ENCODE measurements at regions not wholly inside any gene's neighbourhood (a gene's known extent, or its start where the extent isn't known, plus 50 kb on each side); places are given as distances from the start of the nearest gene placed in this dataset.

- no peak for DNase-seq (ENCODE audit: low read depth in 2 of 3, low spot score in 2 of 3)
Observed at GRCh38 chr12:97267594-97268202, 194.9 kb upstream of the RMST start.

- no peak for DNase-seq (ENCODE audit: low read depth in 2 of 3, low spot score in 2 of 3)
Observed at GRCh38 chr12:97272471-97272870, 190.1 kb upstream of the RMST start.

GRCh38 chr12:97274386-97274785 lies 188.2 kb upstream of the RMST start:
- no peak for DNase-seq (ENCODE audit: low read depth in 2 of 3, low spot score in 2 of 3)

- no peak for DNase-seq (ENCODE audit: low read depth in 2 of 3, low spot score in 2 of 3)
Observed at GRCh38 chr12:97275256-97275655, 187.3 kb upstream of the RMST start.

- DNase-seq (ENCODE audit: low read depth in 2 of 3, low spot score in 2 of 3): no peak
Observed at GRCh38 chr12:97275728-97276590, 186.6 kb upstream of the RMST start.

- no peak for DNase-seq (ENCODE audit: low read depth in 2 of 3, low spot score in 2 of 3)
Observed at GRCh38 chr12:97276661-97277429, 185.8 kb upstream of the RMST start.

- DNase-seq (ENCODE audit: low read depth in 2 of 3, low spot score in 2 of 3): no peak
Observed at GRCh38 chr12:97283297-97283696, 179.3 kb upstream of the RMST start.

- DNase-seq (ENCODE audit: low read depth in 2 of 3, low spot score in 2 of 3): no peak
Observed at GRCh38 chr12:97288531-97288930, 174.1 kb upstream of the RMST start.

GRCh38 chr12:97292588-97292987 lies 170.0 kb upstream of the RMST start:
- DNase-seq (ENCODE audit: low read depth in 2 of 3, low spot score in 2 of 3): no peak

GRCh38 chr12:97293541-97293940 lies 169.1 kb upstream of the RMST start:
- no peak for DNase-seq (ENCODE audit: low read depth in 2 of 3, low spot score in 2 of 3)

GRCh38 chr12:97299847-97300246 lies 162.8 kb upstream of the RMST start:
- DNase-seq (ENCODE audit: low read depth in 2 of 3, low spot score in 2 of 3): no peak

GRCh38 chr12:97300431-97300830 lies 162.2 kb upstream of the RMST start:
- no peak for DNase-seq (ENCODE audit: low read depth in 2 of 3, low spot score in 2 of 3)

- DNase-seq (ENCODE audit: low read depth in 2 of 3, low spot score in 2 of 3): no peak
Observed at GRCh38 chr12:97300891-97301290, 161.7 kb upstream of the RMST start.

- DNase-seq (ENCODE audit: low read depth in 2 of 3, low spot score in 2 of 3): no peak
Observed at GRCh38 chr12:97301576-97301975, 161.0 kb upstream of the RMST start.

GRCh38 chr12:97305651-97306050 lies 157.0 kb upstream of the RMST start:
- no peak for DNase-seq (ENCODE audit: low read depth in 2 of 3, low spot score in 2 of 3)

- no peak for DNase-seq (ENCODE audit: low read depth in 2 of 3, low spot score in 2 of 3)
Observed at GRCh38 chr12:97306147-97306546, 156.5 kb upstream of the RMST start.

- peak; percentile 19 to 81 (median 44) for DNase-seq (ENCODE audit: low read depth in 2 of 3, low spot score in 2 of 3)
Observed at GRCh38 chr12:97308576-97309198, 153.9 kb upstream of the RMST start.

- DNase-seq (ENCODE audit: low read depth in 2 of 3, low spot score in 2 of 3): no peak
Observed at GRCh38 chr12:97309921-97310320, 152.7 kb upstream of the RMST start.

- DNase-seq (ENCODE audit: low read depth in 2 of 3, low spot score in 2 of 3): no peak
Observed at GRCh38 chr12:97312570-97313135, 150.0 kb upstream of the RMST start.

GRCh38 chr12:97313471-97314190 lies 149.0 kb upstream of the RMST start:
- no peak for DNase-seq (ENCODE audit: low read depth in 2 of 3, low spot score in 2 of 3)

Data from hematopoietic multipotent progenitor cell (in vitro differentiated cells).